Left ventricle myocardium inferior (tissue), 1 donor: ENCODE measurements at regions not wholly inside any gene's neighbourhood (a gene's known extent, or its start where the extent isn't known, plus 50 kb on each side); places are given as distances from the start of the nearest gene placed in this dataset.

Experiments
- DNase-seq: peaks from one replicate; pipeline ENCODE4 v3.0.0-alpha.2; 2020
- H3K27ac ChIP-seq: fragments of 200-600 bp; replicated peaks from 2 replicates; pipeline ENCODE4 v1.8.0; 2021
- H3K27me3 ChIP-seq: fragments of 200-600 bp; 2 replicates; pipeline ENCODE4 v1.8.0; 2021; ENCODE audit warnings: low read depth
- H3K36me3 ChIP-seq: fragments of 200-600 bp; 2 replicates; pipeline ENCODE4 v1.8.0; 2021
- H3K4me1 ChIP-seq: fragments of 200-600 bp; 2 replicates; pipeline ENCODE4 v1.8.0; 2021
- H3K4me3 ChIP-seq: fragments of 200-600 bp; 2 replicates; pipeline ENCODE4 v1.8.0; 2021; ENCODE audit warnings: mild to moderate bottlenecking, moderate library complexity
- H3K9me3 ChIP-seq: fragments of 200-600 bp; replicated peaks from 2 replicates; pipeline ENCODE4 v1.8.0; 2021
- intact Hi-C: fragments of 100-400 bp; cut with micrococcal nuclease; formaldehyde crosslinking; loops from one replicate; pipeline ENCODE4 v1.11.0; 2022
- TF ChIP-seq, protein P1 (sequence below): fragments of 200-600 bp; IDR thresholded peaks from 2 replicates; pipeline ENCODE4 v1.8.0; 2021; ENCODE audit warnings: antibody characterized with exemption, mild to moderate bottlenecking, borderline replicate concordance
- donor health status: DM: no; HTN: yes; CAD: no; lungs with severe emphysema.

DNA sequence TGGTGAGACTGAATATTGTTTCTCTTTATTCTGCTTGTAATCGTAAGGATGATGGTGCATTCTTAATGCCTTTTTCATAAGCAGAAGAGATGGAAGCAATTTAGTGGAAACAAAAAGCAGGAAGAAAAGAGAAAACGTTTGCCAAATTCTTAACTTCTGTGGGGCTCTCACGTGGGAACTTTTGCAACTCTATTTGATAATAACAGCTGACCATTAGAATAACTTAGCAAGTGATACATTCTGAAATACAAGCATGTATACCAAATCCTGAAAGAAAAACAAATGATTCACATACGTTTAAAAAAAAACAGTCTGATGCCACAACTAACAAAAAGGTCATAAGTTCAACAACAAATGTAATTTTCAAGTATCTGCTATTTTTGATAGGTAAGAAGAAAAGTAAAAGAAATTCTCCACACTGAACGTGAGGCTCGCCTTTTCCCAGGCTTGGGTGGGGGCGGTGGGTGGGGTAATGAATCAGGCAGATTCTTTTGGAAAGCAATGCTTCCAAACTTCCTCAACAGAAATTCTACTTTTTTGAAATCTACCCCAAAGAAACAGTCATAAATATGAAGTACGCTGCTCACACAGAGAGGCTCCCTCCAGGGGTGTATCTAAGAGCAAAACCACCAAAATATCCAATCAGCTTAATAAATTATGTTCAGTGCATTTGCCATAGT is 446.2 kb upstream of the MGMT start:
- intact Hi-C loops: loop anchor here (10.0 kb wide), 2 partner anchors 96 to 954 kb away; no protein-coding TSS in a partner anchor
- TF ChIP-seq, protein P1, sequence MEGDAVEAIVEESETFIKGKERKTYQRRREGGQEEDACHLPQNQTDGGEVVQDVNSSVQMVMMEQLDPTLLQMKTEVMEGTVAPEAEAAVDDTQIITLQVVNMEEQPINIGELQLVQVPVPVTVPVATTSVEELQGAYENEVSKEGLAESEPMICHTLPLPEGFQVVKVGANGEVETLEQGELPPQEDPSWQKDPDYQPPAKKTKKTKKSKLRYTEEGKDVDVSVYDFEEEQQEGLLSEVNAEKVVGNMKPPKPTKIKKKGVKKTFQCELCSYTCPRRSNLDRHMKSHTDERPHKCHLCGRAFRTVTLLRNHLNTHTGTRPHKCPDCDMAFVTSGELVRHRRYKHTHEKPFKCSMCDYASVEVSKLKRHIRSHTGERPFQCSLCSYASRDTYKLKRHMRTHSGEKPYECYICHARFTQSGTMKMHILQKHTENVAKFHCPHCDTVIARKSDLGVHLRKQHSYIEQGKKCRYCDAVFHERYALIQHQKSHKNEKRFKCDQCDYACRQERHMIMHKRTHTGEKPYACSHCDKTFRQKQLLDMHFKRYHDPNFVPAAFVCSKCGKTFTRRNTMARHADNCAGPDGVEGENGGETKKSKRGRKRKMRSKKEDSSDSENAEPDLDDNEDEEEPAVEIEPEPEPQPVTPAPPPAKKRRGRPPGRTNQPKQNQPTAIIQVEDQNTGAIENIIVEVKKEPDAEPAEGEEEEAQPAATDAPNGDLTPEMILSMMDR: no peak
- H3K4me1 ChIP-seq: peaks cover 21% of the 10 kb centered on the region
- H3K27me3 ChIP-seq: peaks cover 39% of the 10 kb centered on the region
- H3K9me3 ChIP-seq: no peaks in the 10 kb centered on the region
- H3K27ac ChIP-seq: peak overlapping the region; percentile 76
- H3K4me3 ChIP-seq: no peak overlapping the region
- H3K36me3 ChIP-seq: no peaks in the 10 kb centered on the region
- DNase-seq: no peak

DNA sequence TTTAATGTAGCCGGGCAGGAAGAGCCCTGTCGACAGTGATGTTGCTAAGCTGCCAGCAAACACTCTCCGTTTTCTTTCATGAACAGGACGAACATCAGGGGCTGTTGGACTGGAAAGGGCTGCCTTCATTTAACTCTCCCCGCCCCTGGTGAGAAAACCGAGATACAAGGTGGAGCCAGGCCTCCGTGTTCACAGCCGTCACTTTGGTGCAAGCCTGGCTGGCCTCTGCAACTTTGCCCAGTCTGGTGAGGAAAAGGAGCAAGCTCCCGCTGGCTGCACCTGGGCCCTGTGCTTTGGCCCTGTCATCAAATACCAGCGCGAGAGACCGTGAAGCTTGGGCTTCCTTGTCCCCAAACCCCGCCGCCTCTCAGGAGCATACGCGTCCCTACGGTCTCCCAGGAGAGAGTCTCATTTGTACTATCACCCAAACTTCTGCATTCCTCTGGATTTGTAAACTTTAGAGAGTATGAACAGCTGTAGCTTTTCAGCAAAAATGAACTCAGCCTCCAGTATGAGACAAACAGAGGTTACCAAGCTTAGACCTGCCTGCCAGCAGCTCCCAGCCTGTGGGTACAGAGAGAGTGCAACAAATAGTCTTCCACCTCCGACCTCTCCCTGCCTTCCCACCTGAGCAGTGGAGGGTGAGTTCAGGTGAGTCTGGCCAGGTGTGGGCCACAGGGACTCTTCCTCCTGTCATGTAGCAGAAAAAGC is 445.3 kb upstream of the MGMT start:
- no peaks in the 10 kb centered on the region for H3K36me3 ChIP-seq
- H3K27me3 ChIP-seq: peaks cover 48% of the 10 kb centered on the region
- TF ChIP-seq, protein P1: no peak
- no peak overlapping the region for H3K4me3 ChIP-seq
- peak; percentile 37 for DNase-seq
- no peaks in the 10 kb centered on the region for H3K9me3 ChIP-seq
- peaks cover 21% of the 10 kb centered on the region for H3K4me1 ChIP-seq
- intact Hi-C loops: loop anchor here (10.0 kb wide), 2 partner anchors 97 to 953 kb away; no protein-coding TSS in a partner anchor
- H3K27ac ChIP-seq: peak overlapping the region; percentile 76

DNA sequence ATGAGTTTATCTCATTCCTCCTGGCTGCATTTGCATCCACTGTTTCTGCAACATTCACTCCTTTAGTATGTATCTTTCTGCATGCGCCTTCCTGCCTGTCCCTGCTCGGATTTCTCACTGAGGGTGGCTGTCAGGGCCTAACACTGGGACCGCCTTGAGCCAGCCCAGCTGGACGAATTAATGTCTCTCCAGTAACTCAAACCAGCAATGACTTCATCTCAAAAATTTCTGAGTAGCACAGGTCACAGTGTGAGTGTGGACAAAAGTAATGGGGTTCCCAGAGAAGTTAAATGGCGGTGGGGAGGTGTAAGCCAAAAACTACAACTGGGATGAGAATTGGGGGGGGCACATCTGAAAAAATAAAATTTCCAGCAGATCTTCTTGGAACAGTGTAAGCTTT is 444.0 kb upstream of the MGMT start:
- H3K9me3 ChIP-seq: no peaks in the 10 kb centered on the region
- peak; percentile 77 for DNase-seq
- peak overlapping the region; percentile 76 for H3K27ac ChIP-seq
- H3K27me3 ChIP-seq: peaks cover 41% of the 10 kb centered on the region
- no peaks in the 10 kb centered on the region for H3K36me3 ChIP-seq
- peaks cover 21% of the 10 kb centered on the region for H3K4me1 ChIP-seq
- H3K4me3 ChIP-seq: no peak overlapping the region
- TF ChIP-seq, protein P1: no peak
- intact Hi-C loops: loop anchor here (10.0 kb wide), 2 partner anchors 98 to 952 kb away; no protein-coding TSS in a partner anchor

DNA sequence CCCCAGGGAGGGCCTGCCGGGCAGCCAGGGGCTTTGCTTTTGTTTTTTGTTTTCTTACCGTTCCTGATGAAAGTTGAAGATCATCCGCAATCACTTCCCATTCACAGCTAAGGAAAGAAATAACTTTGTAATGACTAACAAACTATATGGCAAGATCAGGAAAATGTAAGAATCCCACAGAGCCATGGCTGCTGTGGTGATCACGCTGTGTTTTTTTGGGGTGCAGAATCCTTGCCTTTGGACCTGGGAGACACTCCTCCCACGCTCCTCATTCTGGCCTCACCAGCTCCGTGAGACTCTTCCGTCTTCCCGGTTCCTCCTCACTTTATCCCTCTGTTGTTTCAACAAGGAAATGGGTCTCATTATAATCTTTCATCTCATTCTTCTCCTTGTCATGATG is 443.0 kb upstream of the MGMT start:
- peak overlapping the region; percentile 76 for H3K27ac ChIP-seq
- no peaks in the 10 kb centered on the region for H3K9me3 ChIP-seq
- H3K4me1 ChIP-seq: peaks cover 21% of the 10 kb centered on the region
- no peak for DNase-seq
- TF ChIP-seq, protein P1: no peak
- no peaks in the 10 kb centered on the region for H3K36me3 ChIP-seq
- peaks cover 44% of the 10 kb centered on the region for H3K27me3 ChIP-seq
- peak overlapping the region; percentile 24 for H3K4me3 ChIP-seq
- intact Hi-C loops: loop anchor here (10.0 kb wide), 2 partner anchors 99 to 951 kb away; no protein-coding TSS in a partner anchor

DNA sequence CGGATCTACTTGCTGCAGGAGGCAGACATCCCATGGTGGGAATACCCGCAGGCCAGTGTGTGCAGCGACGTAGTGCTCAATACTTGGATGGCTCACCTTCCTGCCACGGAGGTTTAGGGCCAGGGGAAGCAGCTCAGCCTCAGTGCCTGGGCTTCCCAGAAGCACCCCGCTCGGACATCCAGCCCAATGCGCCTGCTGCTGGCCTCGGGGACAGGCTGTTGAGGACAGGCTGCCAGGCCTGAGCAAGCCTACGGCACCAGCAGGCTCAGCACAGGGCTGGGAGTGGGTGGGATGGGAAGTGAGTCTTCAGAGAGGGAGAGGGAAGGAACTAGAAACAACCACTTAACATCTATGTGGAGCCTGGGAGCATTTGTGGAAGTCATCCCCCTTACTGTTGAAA is 441.3 kb upstream of the MGMT start:
- TF ChIP-seq, protein P1: no peak
- intact Hi-C loops: loop anchor here (10.0 kb wide), 2 partner anchors 101 to 949 kb away; no protein-coding TSS in a partner anchor
- Histone ChIP-seq H3K4me3 (no peak overlapping the region), H3K4me1 (peaks cover 21% of the 10 kb centered on the region), H3K9me3 (no peaks in the 10 kb centered on the region), H3K36me3 (no peaks in the 10 kb centered on the region), H3K27me3 (peaks cover 61% of the 10 kb centered on the region), H3K27ac (peak overlapping the region; percentile 16)
- no peak for DNase-seq
